ENCODE measurements at regions not wholly inside any gene's neighbourhood (a gene's known extent, or its start where the extent isn't known, plus 50 kb on each side); places are given as distances from the start of the nearest gene placed in this dataset.
A peak's percentile ranks its signal among the peaks of the same experiment; 100 is the strongest.

- TF ChIP-seq ZNF280B (CRISPR knock-in tag; IDR thresholded peaks at IDR 0.05; ENCODE audit: borderline replicate concordance) (no peak), ZNF160 (CRISPR knock-in tag; IDR thresholded peaks at IDR 0.05) (no peak), ZNF607 (CRISPR knock-in tag; IDR thresholded peaks at IDR 0.05; ENCODE audit: borderline replicate concordance) (0 out of 2 replicates have a peak, but pooled peaks have one; percentile 27), FOXK1 (CRISPR knock-in tag; IDR thresholded peaks at IDR 0.05; ENCODE audit: borderline replicate concordance, low read depth) (0 out of 2 replicates have a peak, but pooled peaks have one; percentile 41), RELA (CRISPR knock-in tag; IDR thresholded peaks at IDR 0.05) (no peak), ZNF280D (CRISPR knock-in tag; IDR thresholded peaks at IDR 0.05) (no peak), BCLAF1 (IDR thresholded peaks at IDR 0.05) (no peak), ZNF614 (CRISPR knock-in tag; IDR thresholded peaks at IDR 0.05; ENCODE audit: borderline replicate concordance) (no peak), ZFX (CRISPR knock-in tag; IDR thresholded peaks at IDR 0.05; ENCODE audit: low read depth) (0 out of 2 replicates have a peak, but pooled peaks have one; percentile 24), SP2 (CRISPR knock-in tag; IDR thresholded peaks at IDR 0.05) (no peak), ZBTB7A (CRISPR knock-in tag; IDR thresholded peaks at IDR 0.05) (peak; percentile 19; the same call in 1 of the 2 replicates), ZSCAN25 (CRISPR knock-in tag; IDR thresholded peaks at IDR 0.05) (no peak), ZFP41 (CRISPR knock-in tag; IDR thresholded peaks at IDR 0.05; ENCODE audit: borderline replicate concordance) (no peak), EED (CRISPR knock-in tag; IDR thresholded peaks at IDR 0.05) (no peak), IRF1 (CRISPR knock-in tag; IDR thresholded peaks at IDR 0.05; ENCODE audit: low read depth) (no peak), SMYD3 (CRISPR knock-in tag; IDR thresholded peaks at IDR 0.05) (no peak), PCBP1 (IDR thresholded peaks at IDR 0.05; ENCODE audit: borderline replicate concordance, low read depth, low read length) (no peak), ZNF589 (CRISPR knock-in tag; conservative IDR thresholded peaks at IDR 0.05) (no peak)
- TF ChIP-seq, protein P1, sequence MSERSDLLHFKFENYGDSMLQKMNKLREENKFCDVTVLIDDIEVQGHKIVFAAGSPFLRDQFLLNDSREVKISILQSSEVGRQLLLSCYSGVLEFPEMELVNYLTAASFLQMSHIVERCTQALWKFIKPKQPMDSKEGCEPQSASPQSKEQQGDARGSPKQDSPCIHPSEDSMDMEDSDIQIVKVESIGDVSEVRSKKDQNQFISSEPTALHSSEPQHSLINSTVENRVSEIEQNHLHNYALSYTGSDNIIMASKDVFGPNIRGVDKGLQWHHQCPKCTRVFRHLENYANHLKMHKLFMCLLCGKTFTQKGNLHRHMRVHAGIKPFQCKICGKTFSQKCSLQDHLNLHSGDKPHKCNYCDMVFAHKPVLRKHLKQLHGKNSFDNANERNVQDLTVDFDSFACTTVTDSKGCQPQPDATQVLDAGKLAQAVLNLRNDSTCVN (CRISPR knock-in tag; IDR thresholded peaks at IDR 0.05; ENCODE audit: borderline replicate concordance) = no peak
Observed at GRCh38 chr11:134742956-134743819, 331.1 kb upstream of the B3GAT1 start (continued).
